Dendritic cell treated with granulocyte-macrophage colony-stimulating factor and Interleukin-4, amounts not matched to agents 40 ng/mL and 50 ng/mL, for 4 days (primary cell): ENCODE measurements at regions not wholly inside any gene's neighbourhood (a gene's known extent, or its start where the extent isn't known, plus 50 kb on each side); places are given as distances from the start of the nearest gene placed in this dataset.
A peak's percentile ranks its signal among the peaks of the same experiment; 100 is the strongest.

Experiments
- H3K27ac Mint-ChIP-seq: one replicate; pipeline ENCODE4 v1.8.0; 2022; ENCODE audit warnings: mild to moderate bottlenecking, mixed read lengths
- H3K27me3 Mint-ChIP-seq: one replicate; pipeline ENCODE4 v1.8.0; 2022; ENCODE audit warnings: mild to moderate bottlenecking, mixed read lengths
- H3K36me3 Mint-ChIP-seq: one replicate; pipeline ENCODE4 v1.8.0; 2022; ENCODE audit warnings: low read depth, mixed read lengths
- H3K4me1 Mint-ChIP-seq: one replicate; pipeline ENCODE4 v1.8.0; 2022; ENCODE audit warnings: low read depth, mixed read lengths
- H3K4me3 Mint-ChIP-seq: one replicate; pipeline ENCODE4 v1.8.0; 2022; ENCODE audit warnings: mild to moderate bottlenecking, moderate library complexity, mixed read lengths
- H3K9me3 Mint-ChIP-seq: one replicate; pipeline ENCODE4 v1.8.0; 2022; ENCODE audit warnings: mixed read lengths
- intact Hi-C: fragments of 100-400 bp; cut with micrococcal nuclease; formaldehyde crosslinking; loops from one replicate; pipeline ENCODE4 v1.15.0; 2022

DNA sequence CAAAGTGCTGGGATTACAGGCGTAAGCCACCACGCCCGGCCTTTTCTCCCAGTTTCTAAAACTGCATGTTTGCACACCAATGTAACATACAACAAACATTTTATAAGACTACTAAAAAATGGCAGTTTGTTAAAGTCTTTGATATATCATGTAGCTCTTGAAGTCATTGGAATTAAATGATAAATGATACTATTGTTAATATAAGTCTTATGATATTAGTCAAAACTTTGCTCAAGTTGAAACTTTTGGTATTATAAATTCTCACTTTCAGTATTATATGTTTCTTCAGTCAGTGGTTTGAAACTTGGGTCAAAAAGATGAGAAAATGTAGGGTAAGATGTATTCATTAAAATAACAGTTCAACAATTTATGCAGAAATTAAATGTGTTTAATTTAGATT lies 117.6 kb upstream of the TBL1XR1 start:
- H3K9me3 Mint-ChIP-seq, result no peaks in the 10 kb centered on the region
- no peaks in the 10 kb centered on the region for H3K27me3 Mint-ChIP-seq
- H3K4me3 Mint-ChIP-seq, result no peak overlapping the region
- H3K27ac Mint-ChIP-seq, result no peak overlapping the region
- H3K36me3 Mint-ChIP-seq, result no peaks in the 10 kb centered on the region
- intact Hi-C loops, result no loop called here
- no peaks in the 10 kb centered on the region for H3K4me1 Mint-ChIP-seq

DNA sequence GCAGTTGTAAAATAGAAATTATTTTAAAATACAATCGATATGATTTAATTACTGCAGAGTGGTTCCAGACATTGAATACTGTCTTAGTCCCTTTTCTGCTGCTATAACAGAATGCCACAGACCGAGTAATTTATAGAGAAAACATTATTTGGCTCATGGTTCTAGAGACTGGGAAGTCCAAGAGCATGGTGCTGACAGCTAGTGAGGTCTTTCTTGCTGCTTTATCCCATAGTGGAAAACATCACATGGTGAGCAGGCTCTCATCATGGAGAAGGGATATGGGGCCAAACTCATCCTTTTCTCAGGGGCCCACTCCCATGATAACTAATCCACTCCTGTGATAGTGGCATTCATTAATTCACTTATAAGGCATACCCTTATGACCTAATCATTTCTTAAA lies 120.0 kb upstream of the TBL1XR1 start:
- no peaks in the 10 kb centered on the region for H3K27me3 Mint-ChIP-seq
- H3K36me3 Mint-ChIP-seq, result no peaks in the 10 kb centered on the region
- intact Hi-C loops, result no loop called here
- H3K27ac Mint-ChIP-seq, result no peak overlapping the region
- no peak overlapping the region for H3K4me3 Mint-ChIP-seq
- no peaks in the 10 kb centered on the region for H3K9me3 Mint-ChIP-seq
- H3K4me1 Mint-ChIP-seq, result peaks cover 16% of the 10 kb centered on the region

DNA sequence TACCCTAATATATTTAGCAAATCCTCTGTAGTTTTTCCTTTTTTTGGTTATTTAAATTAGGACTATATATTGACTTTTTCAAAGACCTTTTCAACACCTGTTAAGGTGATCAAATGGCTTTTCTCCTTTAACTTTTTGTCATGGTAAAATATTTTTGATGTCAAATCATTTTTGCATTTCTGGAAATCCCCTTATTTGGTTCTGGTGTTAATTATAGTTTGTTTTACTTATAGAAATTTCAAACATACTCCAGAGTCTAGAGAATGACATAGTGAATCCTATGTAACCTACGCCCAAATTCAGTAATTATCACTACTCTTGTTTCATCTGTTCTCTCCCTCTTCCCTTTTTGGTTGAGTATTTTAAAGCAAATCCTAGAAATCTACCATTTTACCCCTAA lies 121.3 kb upstream of the TBL1XR1 start:
- Mint-ChIP-seq H3K27ac (no peak overlapping the region), H3K27me3 (no peaks in the 10 kb centered on the region), H3K9me3 (no peaks in the 10 kb centered on the region), H3K4me3 (no peak overlapping the region), H3K36me3 (no peaks in the 10 kb centered on the region), H3K4me1 (peaks cover 30% of the 10 kb centered on the region)
- intact Hi-C loops, result no loop called here

DNA sequence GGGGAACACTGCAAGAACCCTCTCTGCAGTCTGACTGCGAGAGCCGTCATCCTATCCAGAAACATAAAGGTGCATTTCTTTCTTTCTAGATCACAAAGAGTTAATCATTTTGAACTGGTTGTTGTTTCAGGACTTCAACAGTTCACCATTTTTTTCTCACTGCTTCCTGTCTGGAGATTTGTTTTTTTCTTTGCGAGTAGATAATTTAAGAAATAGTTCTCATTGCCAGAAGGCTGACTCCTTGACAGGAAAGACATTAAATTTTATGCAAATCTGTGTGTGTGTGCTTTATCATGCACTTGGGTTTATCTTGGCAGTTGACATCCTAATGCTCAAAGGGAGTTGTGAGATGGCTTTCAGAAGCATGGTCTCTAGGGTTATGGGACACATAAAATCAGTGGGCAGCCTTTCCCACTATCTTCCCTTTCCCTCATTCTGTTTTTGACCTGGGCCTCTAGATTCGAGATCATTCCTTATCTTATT lies 123.5 kb upstream of the TBL1XR1 start:
- peaks cover 43% of the 10 kb centered on the region for H3K4me1 Mint-ChIP-seq
- H3K27me3 Mint-ChIP-seq, result no peaks in the 10 kb centered on the region
- peak overlapping the region; percentile 55 for H3K27ac Mint-ChIP-seq
- H3K9me3 Mint-ChIP-seq, result no peaks in the 10 kb centered on the region
- no peaks in the 10 kb centered on the region for H3K36me3 Mint-ChIP-seq
- intact Hi-C loops, result loop anchor here (5.0 kb wide), 1 partner anchor 36 kb away; no protein-coding TSS in a partner anchor
- no peak overlapping the region for H3K4me3 Mint-ChIP-seq

DNA sequence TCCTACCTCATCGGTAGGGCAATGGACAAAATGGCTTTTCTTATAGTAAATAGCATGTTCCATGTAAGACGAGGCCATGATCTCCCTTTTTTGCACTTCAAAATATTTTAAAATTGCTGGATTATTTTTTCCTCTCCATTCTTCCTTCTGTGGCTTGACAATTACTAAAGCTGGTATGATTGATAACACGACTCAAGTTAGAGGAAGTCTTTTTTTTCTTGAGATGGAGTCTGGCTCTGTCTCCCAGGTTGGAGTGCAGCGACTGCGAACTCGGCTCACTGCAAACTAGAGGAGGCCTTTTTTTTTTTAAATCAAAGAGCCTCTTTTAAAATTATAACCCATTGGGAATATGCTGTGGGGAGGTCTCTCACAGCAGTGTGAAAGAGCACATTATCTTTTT lies 124.5 kb upstream of the TBL1XR1 start:
- H3K4me3 Mint-ChIP-seq, result no peak overlapping the region
- H3K4me1 Mint-ChIP-seq, result peaks cover 53% of the 10 kb centered on the region
- intact Hi-C loops, result loop anchor here (5.0 kb wide), 1 partner anchor 35 kb away; no protein-coding TSS in a partner anchor
- H3K27ac Mint-ChIP-seq, result peak overlapping the region; percentile 55
- no peaks in the 10 kb centered on the region for H3K9me3 Mint-ChIP-seq
- H3K36me3 Mint-ChIP-seq, result no peaks in the 10 kb centered on the region
- H3K27me3 Mint-ChIP-seq, result no peaks in the 10 kb centered on the region

DNA sequence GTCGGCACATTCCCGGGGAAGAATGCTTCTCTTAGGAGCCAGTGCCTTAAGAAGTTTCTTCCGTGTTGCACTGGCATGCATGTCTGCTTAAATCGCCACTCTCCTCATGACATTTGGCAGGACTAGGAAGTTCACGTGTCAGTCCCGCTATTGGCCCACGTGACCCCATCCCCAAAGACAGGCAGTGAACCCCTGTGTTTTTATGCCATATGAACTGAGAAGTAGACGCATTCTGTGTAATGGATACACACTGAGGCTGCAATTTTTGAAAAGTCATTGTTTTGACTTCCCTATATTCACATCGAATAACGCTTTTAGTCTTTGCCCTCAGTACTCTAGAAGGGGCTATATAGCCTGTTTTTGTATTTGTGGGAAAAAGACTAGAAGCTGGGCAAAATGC lies 125.6 kb upstream of the TBL1XR1 start:
- Mint-ChIP-seq H3K4me1 (peaks cover 53% of the 10 kb centered on the region), H3K9me3 (no peaks in the 10 kb centered on the region), H3K27ac (peak overlapping the region; percentile 82), H3K36me3 (no peaks in the 10 kb centered on the region), H3K4me3 (no peak overlapping the region), H3K27me3 (no peaks in the 10 kb centered on the region)
- intact Hi-C loops, result loop anchor here (5.0 kb wide), 1 partner anchor 34 kb away; no protein-coding TSS in a partner anchor

DNA sequence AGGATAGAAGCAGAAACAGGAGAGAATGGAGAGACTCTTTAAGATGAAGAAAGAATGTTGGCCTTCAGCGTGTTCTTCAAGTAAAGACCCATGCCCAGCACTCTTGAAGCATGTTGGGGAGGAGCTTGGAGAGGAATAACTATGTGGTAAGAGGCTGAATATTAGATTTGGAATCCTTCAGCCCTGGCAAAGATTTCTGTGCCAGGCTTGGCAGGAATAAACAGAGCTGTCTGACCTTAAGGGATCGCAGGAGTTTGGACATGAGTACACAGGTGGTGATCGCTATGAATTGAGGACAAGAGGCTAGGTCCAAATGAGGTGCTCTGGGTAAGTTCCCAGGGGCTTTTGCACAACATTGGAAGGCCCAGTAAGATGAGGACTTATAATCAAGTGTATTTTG lies 132.6 kb upstream of the TBL1XR1 start:
- intact Hi-C loops, result no loop called here

DNA sequence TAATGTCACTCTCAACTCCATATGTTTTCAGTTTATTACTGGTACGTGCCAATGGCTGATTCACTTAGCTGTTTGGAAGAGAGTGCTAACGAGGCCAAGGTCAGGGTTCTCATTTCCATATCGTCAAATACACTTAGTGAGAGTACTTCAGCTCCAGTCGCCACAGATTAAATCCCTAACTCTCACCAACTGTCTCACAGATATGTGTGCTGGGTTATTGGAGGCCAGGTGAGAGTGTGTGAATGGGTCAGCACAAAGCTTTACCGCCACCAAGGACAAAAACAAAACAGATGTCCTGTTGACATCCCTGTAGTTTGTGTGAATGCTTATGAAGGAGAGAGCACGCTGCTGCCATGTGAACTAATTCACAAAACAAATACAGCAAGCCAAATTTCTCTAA lies 133.5 kb upstream of the TBL1XR1 start:
- no peaks in the 10 kb centered on the region for H3K36me3 Mint-ChIP-seq
- intact Hi-C loops, result no loop called here
- no peak overlapping the region for H3K27ac Mint-ChIP-seq
- no peaks in the 10 kb centered on the region for H3K27me3 Mint-ChIP-seq
- no peak overlapping the region for H3K4me3 Mint-ChIP-seq
- H3K9me3 Mint-ChIP-seq, result no peaks in the 10 kb centered on the region
- peaks cover 39% of the 10 kb centered on the region for H3K4me1 Mint-ChIP-seq

More for the DNA sequence above, 132.6 kb upstream of the TBL1XR1 start:
- Mint-ChIP-seq H3K9me3 (no peaks in the 10 kb centered on the region), H3K27me3 (no peaks in the 10 kb centered on the region), H3K4me1 (peaks cover 37% of the 10 kb centered on the region), H3K36me3 (no peaks in the 10 kb centered on the region), H3K27ac (no peak overlapping the region), H3K4me3 (no peak overlapping the region)

DNA sequence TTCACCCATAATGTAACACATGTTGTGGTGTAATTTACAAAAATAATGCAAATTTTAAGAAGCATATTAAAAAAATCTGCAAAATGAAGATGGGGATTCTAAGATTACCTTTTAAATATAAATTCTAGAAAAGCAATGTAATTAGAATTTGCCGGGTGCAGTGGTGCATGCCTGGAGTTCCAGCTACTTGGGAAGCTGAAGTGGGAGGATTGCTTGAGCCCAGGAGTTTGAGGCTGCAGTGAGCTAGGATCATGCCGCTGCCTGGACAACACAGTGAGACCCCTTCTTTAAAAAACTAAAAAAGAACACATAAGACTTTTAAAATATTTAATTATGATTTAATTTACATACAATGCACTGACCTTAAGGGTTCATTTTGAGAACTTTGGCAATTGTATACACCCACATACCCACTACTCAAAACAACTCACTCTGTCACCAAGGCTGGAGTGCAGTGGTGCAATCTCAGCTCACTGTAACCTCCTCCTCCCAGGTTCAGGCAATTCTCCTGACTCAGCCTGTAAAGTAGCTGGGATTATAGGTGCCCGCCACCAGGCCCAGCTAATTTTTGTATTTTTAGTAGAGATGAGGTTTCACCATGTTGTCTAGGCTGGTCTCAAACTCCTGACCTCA lies 134.0 kb upstream of the TBL1XR1 start:
- Mint-ChIP-seq H3K27ac (no peak overlapping the region), H3K36me3 (no peaks in the 10 kb centered on the region), H3K27me3 (no peaks in the 10 kb centered on the region), H3K4me1 (peaks cover 39% of the 10 kb centered on the region), H3K9me3 (no peaks in the 10 kb centered on the region), H3K4me3 (no peak overlapping the region)
- intact Hi-C loops, result no loop called here

DNA sequence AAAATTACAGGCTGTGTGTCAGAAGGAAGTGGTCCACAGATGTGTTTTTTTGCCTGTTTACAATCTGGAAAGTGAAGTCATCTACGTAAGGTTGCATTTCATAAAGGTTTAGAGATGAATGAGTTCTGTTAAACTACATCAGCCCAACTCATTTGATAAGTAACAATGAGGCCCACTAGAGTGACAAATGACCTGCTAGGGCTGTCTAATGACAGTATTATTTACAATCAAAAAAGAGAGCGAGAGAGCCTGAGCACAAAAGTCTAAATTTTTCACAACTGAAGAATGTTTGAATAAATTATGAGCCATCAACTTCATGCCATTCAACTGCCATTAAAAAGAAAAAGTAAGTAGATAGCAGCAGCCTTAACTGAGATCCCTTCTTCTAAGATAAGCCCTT lies 135.7 kb upstream of the TBL1XR1 start:
- H3K27ac Mint-ChIP-seq, result peak overlapping the region; percentile 66
- intact Hi-C loops, result no loop called here
- no peak overlapping the region for H3K4me3 Mint-ChIP-seq
- H3K9me3 Mint-ChIP-seq, result no peaks in the 10 kb centered on the region
- H3K4me1 Mint-ChIP-seq, result peaks cover 49% of the 10 kb centered on the region
- H3K36me3 Mint-ChIP-seq, result no peaks in the 10 kb centered on the region
- H3K27me3 Mint-ChIP-seq, result no peaks in the 10 kb centered on the region

DNA sequence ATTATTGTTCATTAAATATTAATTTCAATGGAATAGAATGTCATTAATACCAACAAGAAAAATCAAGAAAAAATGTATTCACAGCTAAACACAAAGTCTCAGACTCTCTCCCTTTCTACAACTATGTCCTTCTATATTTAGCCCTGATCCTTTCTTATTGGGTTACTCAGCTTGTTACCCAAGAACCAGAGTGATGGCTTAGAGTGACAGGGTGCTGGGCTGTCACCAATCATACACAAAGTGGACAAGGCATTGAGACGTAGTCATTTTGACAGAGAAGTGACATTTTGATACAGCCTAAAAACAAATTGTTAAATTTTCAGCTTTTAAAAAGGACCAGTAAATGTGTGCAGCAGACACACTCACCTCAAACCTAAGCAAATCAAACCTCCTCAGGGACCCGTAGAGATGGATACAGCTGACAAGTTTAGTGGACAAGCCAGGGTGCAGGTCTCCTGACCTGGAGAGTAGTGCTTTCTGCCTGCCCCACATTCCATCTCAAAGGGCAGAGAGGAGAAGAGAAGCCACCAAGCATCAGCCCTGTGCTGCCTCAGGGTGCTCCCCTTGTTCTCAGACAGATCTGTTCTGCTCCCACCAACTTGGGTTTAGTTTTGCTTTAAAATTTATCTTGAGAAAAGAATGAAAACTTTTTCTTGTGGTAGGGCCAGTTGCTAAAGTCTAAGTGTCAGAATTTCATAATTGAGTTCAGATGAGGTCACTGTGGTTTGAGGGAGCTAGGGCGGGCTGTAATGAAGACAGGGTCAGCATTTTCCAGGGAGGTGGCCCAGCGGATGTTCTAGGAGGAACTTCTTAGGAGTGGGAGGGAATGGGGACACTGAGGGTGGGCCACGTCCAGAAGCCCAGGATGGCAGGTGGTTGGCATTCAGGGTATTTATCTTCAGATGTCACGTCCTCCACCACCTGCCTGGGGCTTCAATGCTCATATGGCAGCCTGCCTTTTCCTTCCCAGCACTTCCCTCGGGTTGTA lies 136.5 kb upstream of the TBL1XR1 start:
- Mint-ChIP-seq H3K36me3 (no peaks in the 10 kb centered on the region), H3K27me3 (no peaks in the 10 kb centered on the region), H3K4me3 (peak overlapping the region; percentile 40), H3K27ac (peak overlapping the region; percentile 66), H3K4me1 (peaks cover 56% of the 10 kb centered on the region), H3K9me3 (no peaks in the 10 kb centered on the region)
- intact Hi-C loops, result no loop called here

DNA sequence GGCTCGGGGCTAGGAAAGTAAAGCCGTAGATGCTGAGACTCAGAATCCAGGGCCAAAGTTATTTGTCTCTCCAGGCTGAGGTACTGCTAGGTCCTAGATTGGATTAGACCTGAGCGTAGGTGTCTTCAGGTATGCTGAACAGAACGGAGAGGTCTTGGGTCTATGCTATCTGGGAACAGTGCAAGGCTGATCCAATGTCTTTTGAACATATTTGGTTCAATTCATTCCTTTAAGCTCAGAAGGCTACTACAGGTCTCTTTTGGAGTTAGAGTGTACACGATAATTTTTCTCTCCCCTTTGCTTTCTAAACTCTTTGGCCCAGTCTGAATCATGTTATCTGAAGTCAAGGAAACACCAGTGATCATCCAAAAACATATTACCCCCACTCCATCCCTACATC lies 137.5 kb upstream of the TBL1XR1 start:
- H3K9me3 Mint-ChIP-seq, result no peaks in the 10 kb centered on the region
- H3K27ac Mint-ChIP-seq, result peak overlapping the region; percentile 66
- no peaks in the 10 kb centered on the region for H3K36me3 Mint-ChIP-seq
- no peak overlapping the region for H3K4me3 Mint-ChIP-seq
- H3K4me1 Mint-ChIP-seq, result peaks cover 65% of the 10 kb centered on the region
- no peaks in the 10 kb centered on the region for H3K27me3 Mint-ChIP-seq
- intact Hi-C loops, result no loop called here

DNA sequence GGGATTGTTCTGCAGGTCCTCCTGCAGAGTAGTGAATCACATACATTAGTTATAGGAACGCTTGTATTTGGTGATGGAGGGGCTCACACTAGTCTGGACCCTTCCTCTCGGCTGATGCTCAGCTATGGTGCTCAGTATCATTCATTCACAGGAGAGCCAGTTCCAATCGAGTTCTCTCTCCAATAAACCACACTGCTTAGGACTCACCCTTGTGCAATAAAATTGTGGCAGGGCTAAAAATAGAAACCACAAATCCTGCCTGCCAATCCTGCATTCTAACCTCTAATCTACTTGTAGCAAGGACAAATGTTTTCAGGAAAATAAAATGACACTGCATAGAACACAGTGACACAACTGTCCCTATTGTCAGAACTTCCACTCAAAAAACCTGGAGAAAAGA lies 138.4 kb upstream of the TBL1XR1 start:
- no peaks in the 10 kb centered on the region for H3K9me3 Mint-ChIP-seq
- intact Hi-C loops, result no loop called here
- H3K4me1 Mint-ChIP-seq, result peaks cover 65% of the 10 kb centered on the region
- no peaks in the 10 kb centered on the region for H3K27me3 Mint-ChIP-seq
- H3K36me3 Mint-ChIP-seq, result no peaks in the 10 kb centered on the region
- no peak overlapping the region for H3K4me3 Mint-ChIP-seq
- peak overlapping the region; percentile 66 for H3K27ac Mint-ChIP-seq

DNA sequence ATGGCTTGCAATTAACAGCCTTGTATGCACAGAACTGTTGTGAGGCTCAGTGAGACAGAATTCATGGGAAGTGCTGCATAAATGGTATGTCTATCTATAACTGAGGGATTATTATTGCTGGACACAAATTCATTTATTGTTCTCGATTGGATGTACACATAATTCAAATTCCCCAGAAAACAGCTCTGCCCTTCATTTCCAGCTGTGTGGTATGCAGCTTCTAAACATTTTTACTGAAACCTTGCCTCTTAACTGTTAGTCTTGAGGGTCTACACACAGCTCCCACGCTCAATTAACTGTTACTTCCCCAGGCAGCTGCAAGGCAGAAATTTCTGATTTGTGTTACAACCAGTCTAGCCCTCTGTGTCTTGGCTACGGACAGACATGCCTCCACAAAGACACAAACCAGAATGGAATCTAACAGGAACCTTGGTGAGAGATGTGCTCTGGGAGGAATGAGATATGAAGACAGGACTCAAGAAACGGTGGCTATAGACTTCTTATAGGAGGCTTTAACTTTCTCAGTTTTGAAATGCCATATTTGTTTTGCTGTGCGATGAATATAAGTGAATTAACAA lies 139.7 kb upstream of the TBL1XR1 start:
- Mint-ChIP-seq H3K36me3 (no peaks in the 10 kb centered on the region), H3K27ac (peak overlapping the region; percentile 65), H3K4me3 (no peak overlapping the region), H3K9me3 (no peaks in the 10 kb centered on the region), H3K27me3 (no peaks in the 10 kb centered on the region), H3K4me1 (peaks cover 67% of the 10 kb centered on the region)
- intact Hi-C loops, result no loop called here
